ENCODE measurements at regions not wholly inside any gene's neighbourhood (a gene's known extent, or its start where the extent isn't known, plus 50 kb on each side); places are given as distances from the start of the nearest gene placed in this dataset.

DNA sequence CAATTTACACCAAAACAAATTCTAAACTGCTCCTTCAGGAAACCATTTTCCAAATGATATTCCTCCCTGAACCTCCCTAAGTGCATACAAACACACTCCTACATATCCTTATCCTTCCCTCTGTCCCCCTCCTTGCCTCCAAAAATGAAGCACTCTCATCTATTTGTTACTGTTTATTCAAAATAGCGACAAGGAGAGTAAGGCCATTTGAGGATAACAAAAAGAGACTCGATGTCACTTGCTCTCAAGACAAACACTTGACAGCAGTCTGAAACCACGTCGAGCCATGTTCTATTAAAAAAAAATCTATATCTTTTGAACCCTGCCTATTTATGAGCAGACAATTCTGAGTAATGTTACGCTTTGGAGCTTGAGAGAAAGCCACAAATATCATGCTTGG lies 547.9 kb downstream of the DTWD2 start:
- TF ChIP-seq, protein P1, sequence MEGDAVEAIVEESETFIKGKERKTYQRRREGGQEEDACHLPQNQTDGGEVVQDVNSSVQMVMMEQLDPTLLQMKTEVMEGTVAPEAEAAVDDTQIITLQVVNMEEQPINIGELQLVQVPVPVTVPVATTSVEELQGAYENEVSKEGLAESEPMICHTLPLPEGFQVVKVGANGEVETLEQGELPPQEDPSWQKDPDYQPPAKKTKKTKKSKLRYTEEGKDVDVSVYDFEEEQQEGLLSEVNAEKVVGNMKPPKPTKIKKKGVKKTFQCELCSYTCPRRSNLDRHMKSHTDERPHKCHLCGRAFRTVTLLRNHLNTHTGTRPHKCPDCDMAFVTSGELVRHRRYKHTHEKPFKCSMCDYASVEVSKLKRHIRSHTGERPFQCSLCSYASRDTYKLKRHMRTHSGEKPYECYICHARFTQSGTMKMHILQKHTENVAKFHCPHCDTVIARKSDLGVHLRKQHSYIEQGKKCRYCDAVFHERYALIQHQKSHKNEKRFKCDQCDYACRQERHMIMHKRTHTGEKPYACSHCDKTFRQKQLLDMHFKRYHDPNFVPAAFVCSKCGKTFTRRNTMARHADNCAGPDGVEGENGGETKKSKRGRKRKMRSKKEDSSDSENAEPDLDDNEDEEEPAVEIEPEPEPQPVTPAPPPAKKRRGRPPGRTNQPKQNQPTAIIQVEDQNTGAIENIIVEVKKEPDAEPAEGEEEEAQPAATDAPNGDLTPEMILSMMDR (IDR thresholded peaks at IDR 0.05) = no peak
- TF ChIP-seq, protein P2, sequence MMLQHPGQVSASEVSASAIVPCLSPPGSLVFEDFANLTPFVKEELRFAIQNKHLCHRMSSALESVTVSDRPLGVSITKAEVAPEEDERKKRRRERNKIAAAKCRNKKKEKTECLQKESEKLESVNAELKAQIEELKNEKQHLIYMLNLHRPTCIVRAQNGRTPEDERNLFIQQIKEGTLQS (CRISPR knock-in tag; conservative IDR thresholded peaks at IDR 0.05) = no peak
- TF ChIP-seq ZBTB21 (CRISPR knock-in tag; IDR thresholded peaks at IDR 0.05; ENCODE audit: borderline replicate concordance) = no peak
